ENCODE measurements at regions not wholly inside any gene's neighbourhood (a gene's known extent, or its start where the extent isn't known, plus 50 kb on each side); places are given as distances from the start of the nearest gene placed in this dataset.
"Not testable (repeated sequence)": the region's sequence is repeated elsewhere in the genome, so short reads cannot be mapped to it uniquely, and the experiment has no call there.

- DNase-seq: no peak
Observed at GRCh38 chr6:170146640-170147039, 144.2 kb downstream of the DLL1 start.

GRCh38 chr6:170146131-170146530 lies 144.7 kb downstream of the DLL1 start:
- not testable (repeated sequence) for DNase-seq

GRCh38 chr6:170145716-170146115 lies 145.2 kb downstream of the DLL1 start:
- not testable (repeated sequence) for DNase-seq

DNA sequence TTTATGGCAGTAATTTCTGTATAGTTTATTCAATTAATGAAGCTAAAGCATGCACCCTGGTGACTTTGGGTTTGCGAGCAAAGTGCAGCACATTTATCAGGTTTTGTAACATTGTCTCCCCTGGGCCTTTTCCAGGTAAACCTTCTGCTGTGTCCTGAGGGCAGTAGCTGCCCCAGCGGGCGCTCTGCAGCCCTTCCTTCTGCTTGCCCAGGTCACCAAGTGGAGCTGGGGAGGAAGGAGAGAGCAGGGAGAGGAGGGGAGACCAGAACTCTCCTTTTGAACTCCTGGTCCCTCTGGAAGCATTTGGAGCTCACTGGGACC lies 145.6 kb downstream of the DLL1 start:
- DNase-seq: no peak

DNA sequence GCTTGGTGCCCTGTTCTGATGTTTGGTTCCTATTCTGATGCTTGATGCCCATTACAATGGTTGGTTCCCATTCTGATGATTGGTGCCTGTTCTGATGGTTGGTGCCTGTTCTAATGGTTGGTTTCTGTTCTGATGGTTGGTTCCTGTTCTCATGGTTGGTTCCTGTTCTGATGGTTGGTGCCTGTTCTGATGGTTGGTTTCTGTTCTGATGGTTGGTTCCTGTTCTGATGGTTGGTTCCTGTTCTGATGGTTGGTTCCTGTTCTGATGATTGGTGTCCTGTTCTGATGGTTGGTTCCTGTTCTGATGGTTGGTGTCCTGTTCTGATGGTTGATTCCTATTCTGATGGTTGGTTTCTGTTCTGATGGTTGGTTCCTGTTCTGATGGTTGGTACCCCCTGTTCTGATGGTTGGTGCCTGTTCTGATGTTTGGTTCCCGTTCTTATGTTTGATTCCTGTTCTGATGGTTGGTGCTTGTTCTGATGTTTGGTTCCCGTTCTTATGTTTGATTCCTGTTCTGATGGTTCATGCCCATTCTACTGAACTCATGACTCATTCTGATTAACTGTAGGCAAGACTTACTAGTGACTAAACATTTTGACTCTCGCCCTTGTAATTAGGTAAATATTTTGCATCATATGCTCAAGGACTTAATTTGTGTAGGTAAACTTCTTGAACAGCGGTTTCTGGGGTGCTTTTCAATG lies 146.2 kb downstream of the DLL1 start:
- DNase-seq: no peak

DNA sequence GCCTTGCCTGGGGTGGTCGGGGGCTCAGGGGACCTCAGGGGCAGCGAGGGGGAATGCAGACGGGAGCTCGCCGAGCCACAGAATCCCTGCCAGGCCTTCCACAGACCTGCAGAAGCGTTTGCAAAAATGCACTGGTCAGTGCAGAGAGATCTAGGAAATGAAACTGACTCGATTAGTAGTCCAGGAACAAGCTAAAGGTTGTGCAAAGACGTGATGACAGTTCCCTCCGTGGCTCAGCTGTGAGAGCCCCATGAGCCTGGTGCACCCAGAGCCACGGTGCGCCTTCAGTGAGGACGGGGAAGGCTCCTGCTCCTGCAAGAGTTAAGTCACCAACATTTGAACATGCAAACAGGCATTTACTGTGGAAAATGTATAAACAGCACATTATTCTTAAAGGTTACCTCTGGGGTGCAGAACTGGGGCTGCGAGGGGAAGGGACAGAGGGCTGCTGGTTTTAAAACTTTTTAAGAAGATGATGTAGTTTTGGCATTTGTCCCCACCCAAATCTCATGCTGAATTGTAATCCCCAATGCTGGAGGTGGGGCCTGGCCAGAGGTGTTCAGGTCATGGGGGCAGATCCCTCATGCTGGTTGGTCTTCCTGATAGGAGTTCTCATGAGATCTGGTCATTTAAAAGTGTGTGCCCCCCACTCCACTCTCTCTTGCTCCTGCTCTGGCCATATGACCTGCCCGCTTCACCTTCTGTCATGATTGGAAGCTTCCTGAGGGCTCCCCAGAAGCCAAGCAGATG lies 147.3 kb downstream of the DLL1 start:
- DNase-seq: no peak

- no peak for DNase-seq
Observed at GRCh38 chr6:170142559-170142958, 148.3 kb downstream of the DLL1 start.

- DNase-seq: not testable (repeated sequence)
Observed at GRCh38 chr6:170141061-170141460, 149.8 kb downstream of the DLL1 start.

DNA sequence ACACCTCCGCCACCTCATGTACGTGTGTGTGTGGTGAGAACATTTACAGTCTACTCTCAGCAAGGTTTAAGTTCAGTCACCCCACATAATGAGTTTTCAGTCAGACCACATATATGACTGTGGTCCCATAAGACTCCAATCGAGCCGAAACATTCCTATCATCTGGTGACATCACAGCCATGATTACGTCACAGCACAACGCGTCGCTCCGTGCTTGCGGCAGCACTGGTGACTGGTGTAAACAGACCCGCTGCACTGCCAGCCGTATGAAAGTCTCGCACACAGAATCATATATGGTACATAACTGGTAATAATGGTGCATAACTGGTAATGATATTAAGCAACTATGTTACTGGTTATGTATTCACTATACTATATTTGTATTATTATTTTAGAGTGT lies 150.7 kb downstream of the DLL1 start:
- no peak for DNase-seq

GRCh38 chr6:170139531-170139930 lies 151.3 kb downstream of the DLL1 start:
- no peak for DNase-seq

- not testable (repeated sequence) for DNase-seq
Observed at GRCh38 chr6:170139046-170139445, 151.8 kb downstream of the DLL1 start.

DNA sequence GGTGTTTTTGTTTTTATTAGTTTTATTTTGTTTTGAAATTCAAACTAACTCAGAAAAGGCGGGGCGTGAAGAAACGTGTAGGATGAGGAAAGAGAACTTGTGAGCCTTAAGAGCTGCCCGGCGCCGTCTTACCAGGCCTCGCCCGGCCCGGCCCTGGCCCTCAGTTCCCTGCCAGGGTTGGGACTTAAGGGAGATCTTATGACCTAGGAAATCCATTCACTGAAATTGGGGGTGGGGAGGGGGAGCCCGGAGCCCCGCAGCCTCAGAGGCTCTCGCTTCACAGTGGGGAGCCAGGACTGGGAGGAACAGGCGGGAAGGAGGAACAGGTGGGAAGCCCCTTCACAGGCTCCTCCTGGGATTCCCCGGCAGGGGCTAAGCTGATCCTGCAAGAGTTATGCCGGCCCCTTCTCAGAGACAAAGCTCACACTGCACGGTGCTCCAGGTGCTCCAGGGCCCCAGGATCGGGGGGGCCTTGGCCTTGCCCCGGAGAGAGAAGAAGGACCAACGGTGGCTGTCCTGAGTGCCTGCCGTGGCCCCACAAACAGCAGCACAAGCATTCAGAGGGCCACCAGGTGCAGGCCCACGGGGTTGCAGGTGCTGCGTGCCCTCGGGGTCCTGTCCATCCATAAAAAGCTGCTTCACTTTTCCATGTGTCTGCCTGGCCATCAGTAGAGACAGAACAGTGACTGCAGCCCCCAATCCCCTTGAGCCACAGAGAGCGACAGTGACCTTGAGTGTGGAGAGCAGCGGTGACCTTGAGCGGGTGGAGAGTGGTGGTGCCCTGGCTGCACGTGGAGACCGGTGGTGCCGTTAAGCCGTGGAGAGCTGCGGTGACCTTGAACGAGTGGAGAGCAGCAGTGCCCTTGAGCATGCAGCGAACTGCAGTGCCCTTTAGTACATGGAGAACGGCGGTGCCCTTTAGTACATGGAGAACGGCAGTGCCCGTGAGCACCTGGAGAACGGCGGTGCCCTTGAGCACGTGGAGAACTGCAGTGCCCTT lies 152.7 kb downstream of the DLL1 start:
- DNase-seq: peak in 1 of 2 experiments; percentile 4

GRCh38 chr6:170137176-170137891 lies 153.5 kb downstream of the DLL1 start:
- no peak for DNase-seq

- DNase-seq: no peak
Observed at GRCh38 chr6:170136541-170137175, 154.2 kb downstream of the DLL1 start.

- no peak for DNase-seq
Observed at GRCh38 chr6:170135821-170136471, 154.9 kb downstream of the DLL1 start.

GRCh38 chr6:170135461-170135820 lies 155.4 kb downstream of the DLL1 start:
- DNase-seq: no peak

- no peak for DNase-seq
Observed at GRCh38 chr6:170134471-170135440, 156.1 kb downstream of the DLL1 start.

GRCh38 chr6:170134031-170134470 lies 156.8 kb downstream of the DLL1 start:
- no peak for DNase-seq

DNA sequence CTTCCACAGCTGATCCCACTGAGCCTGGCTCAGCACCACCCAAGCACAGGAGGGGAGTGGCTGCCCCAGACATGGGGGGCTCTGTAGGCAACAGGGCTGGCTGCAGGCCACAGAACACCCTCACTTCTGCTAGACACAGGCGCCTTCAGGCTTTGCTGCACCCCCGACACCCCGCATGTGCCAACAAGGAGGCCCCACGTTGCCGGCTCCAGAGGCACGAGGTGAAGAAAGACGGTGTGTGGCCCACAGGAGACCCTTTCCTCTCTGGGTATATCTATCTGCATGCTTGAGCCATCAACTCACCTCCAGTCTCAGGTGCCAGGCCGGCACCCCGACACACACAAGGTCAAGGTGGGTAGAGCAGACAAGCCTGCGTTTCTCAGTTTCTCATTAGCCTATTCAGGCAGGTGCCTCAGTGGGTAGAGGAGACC lies 158.3 kb downstream of the DLL1 start:
- DNase-seq: no peak

DNA sequence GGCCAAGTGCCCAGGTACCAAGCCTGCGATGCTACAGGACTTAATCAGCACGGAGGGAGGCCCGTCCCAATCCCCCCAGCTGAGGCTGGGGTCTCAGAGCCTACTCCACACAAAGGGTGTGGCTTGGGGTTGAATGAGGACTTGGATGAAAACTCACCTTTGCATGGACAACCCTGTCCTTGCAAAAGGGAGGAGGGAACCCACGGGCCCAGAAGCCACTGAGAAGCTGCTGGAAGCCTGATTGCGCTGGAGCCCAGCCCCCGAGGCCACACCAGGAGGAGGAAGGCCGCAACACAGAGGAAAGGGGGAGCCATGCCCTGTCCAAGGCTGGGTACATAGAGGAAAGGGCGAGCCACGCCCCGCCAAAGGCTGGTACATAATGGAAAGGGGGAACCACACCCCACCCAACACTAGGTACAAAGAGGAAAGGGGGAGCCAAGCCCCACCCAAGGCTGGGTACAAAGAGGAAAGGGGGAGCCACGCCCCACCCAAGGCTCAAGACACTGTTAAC lies 158.8 kb downstream of the DLL1 start:
- no peak for DNase-seq

Measured in activated T-cell treated with anti-CD3 and anti-CD28 coated beads, Interleukin-2, amount 50 U/mL, for 48 hours (primary cell).